Activated T-cell treated with anti-CD3 and anti-CD28 coated beads, Interleukin-2, amount 50 U/mL, for 24 hours (primary cell): ENCODE measurements at regions not wholly inside any gene's neighbourhood (a gene's known extent, or its start where the extent isn't known, plus 50 kb on each side); places are given as distances from the start of the nearest gene placed in this dataset.
"Not testable (repeated sequence)": the region's sequence is repeated elsewhere in the genome, so short reads cannot be mapped to it uniquely, and the experiment has no call there.

Source experiments
- DNase-seq: peaks from one replicate; pipeline ENCODE4 v3.0.0-alpha.2; 2020
- H3K27ac Mint-ChIP-seq: 2 replicates; pipeline ENCODE4 v1.8.0; 2020; ENCODE audit warnings: mild to moderate bottlenecking, mixed read lengths
- H3K27me3 Mint-ChIP-seq: 2 replicates; pipeline ENCODE4 v1.8.0; 2020; ENCODE audit warnings: mixed read lengths
- H3K36me3 Mint-ChIP-seq: 2 replicates; pipeline ENCODE4 v1.8.0; 2020; ENCODE audit warnings: low read depth, mixed read lengths
- H3K4me1 Mint-ChIP-seq: 2 replicates; pipeline ENCODE4 v1.8.0; 2020; ENCODE audit warnings: low read depth, mixed read lengths
- H3K4me3 Mint-ChIP-seq: 2 replicates; pipeline ENCODE4 v1.8.0; 2020; ENCODE audit warnings: mild to moderate bottlenecking, moderate library complexity, mixed read lengths
- H3K9me3 Mint-ChIP-seq: 2 replicates; pipeline ENCODE4 v1.8.0; 2020; ENCODE audit warnings: mixed read lengths

DNA sequence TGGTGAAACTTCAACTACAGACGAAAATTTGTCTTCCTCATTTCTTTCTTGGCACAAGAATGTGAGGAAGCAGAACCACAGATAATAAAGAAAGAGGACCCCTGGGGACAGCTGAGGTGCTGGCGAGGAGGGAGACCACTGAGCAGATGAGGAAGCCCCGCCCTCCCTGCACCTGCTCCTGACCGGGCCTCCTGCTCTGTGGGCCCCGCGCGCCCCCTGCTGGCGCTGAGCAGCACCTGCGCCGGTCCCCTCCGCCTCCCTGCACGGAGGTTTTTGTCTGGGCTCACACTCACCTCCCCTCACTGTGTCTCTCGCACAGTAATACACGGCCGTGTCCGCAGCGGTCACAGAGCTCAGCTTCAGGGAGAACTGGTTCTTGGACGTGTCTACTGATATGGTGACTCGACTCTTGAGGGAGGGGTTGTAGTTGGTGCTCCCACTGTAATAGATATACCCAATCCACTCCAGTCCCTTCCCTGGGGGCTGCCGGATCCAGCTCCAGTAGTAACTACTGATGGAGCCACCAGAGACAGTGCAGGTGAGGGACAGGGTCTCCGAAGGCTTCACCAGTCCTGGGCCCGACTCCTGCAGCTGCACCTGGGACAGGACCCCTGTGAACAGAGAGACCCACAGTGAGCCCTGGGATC is 1100.7 kb downstream of the TMEM121 start:
- not testable (repeated sequence) for H3K9me3 Mint-ChIP-seq, H3K4me3 Mint-ChIP-seq, H3K36me3 Mint-ChIP-seq, H3K27ac Mint-ChIP-seq
- Mint-ChIP-seq H3K4me1 (peaks cover 15% of the 10 kb centered on the region), H3K27me3 (peaks cover 36% of the 10 kb centered on the region)
- peak; percentile 87 for DNase-seq

DNA sequence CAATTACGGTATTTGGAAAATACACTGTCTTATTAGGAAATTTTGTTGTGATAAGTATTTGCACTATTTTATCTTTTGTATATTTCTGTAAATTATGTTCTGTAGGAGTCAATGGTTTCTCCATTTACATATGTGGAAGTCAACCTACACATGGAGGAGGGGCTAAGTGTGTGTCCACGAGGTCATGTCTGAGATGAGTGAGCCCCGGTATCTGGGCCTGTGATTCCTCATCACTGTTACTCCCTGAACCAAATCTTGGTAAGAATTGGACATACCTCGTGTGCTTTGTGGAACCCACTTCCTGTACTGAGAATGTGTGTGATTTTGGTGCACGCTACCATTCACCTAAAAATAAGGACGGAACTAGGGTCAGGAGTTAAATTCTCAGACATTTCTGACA is 1105.5 kb downstream of the TMEM121 start:
- no peak for DNase-seq
- Mint-ChIP-seq H3K4me1 (peaks cover 3% of the 10 kb centered on the region), H3K4me3 (no peak overlapping the region), H3K27me3 (peaks cover 26% of the 10 kb centered on the region), H3K9me3 (no peaks in the 10 kb centered on the region), H3K36me3 (no peaks in the 10 kb centered on the region), H3K27ac (no peak overlapping the region)

DNA sequence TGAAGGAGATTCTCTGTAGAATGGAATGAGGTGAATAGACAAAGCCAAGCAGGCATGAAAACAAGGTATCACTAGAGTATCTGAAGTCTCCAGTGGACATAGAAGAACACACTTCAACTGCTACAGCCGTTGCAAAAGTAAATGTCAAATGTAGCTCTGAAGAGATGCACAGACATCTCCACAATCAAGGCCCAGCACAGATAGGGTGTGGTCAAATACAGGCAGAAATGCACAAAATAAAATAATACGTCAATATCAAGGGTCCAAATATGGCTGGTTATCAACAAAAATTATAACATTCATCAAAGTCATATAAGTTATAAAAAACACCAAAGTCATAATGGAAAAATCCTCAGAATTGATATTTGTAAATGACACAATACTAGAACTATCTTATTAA is 1107.3 kb downstream of the TMEM121 start:
- H3K27ac Mint-ChIP-seq: no peak overlapping the region

DNA sequence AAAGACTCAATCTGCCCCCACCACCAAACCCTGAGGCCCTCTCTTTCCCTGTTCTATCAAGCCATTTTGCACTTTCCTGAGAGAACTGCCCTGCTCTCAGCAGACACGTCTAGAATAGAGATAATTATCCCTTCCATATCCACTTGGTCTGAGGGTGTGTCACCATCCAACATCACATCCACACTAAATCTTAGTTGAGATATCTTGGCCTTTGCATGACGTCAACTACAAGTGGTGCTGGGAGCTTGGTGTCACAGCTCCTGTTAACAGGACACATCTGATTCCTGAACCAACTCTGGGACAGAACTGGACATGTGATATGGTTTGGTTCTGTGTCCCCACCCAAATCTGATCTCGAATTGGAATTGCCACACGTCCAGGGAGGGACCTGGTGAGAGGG is 1109.2 kb downstream of the TMEM121 start:
- H3K9me3 Mint-ChIP-seq: no peaks in the 10 kb centered on the region
- H3K27ac Mint-ChIP-seq: no peak overlapping the region
- no peak for DNase-seq
- H3K4me1 Mint-ChIP-seq: peaks cover 2% of the 10 kb centered on the region
- H3K27me3 Mint-ChIP-seq: peaks cover 16% of the 10 kb centered on the region
- no peak overlapping the region for H3K4me3 Mint-ChIP-seq
- H3K36me3 Mint-ChIP-seq: no peaks in the 10 kb centered on the region

More for the DNA sequence above, 1107.3 kb downstream of the TMEM121 start:
- Mint-ChIP-seq H3K4me1 (peaks cover 1% of the 10 kb centered on the region), H3K27me3 (peaks cover 23% of the 10 kb centered on the region), H3K36me3 (no peaks in the 10 kb centered on the region), H3K9me3 (no peaks in the 10 kb centered on the region), H3K4me3 (no peak overlapping the region)
- no peak for DNase-seq

DNA sequence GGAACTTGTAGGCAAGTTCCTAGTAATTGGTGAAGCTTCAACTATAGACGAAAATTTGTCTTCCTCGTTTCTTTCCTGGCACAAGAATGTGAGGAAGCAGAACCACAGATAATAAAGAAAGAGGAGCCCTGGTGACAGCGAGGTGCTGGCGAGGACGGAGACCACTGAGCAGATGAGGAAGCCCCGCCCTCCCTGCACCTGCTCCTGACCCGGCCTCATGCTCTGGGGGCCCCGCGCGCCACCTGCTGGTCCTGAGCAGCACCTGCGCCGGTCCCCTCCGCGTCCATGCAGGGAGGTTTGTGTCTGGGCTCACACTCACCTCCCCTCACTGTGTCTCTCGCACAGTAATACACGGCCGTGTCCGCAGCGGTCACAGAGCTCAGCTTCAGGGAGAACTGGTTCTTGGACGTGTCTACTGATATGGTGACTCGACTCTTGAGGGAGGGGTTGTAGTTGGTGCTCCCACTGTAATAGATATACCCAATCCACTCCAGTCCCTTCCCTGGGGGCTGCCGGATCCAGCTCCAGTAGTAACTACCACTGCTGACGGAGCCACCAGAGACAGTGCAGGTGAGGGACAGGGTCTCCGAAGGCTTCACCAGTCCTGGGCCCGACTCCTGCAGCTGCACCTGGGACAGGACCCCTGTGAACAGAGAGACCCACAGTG is 1112.5 kb downstream of the TMEM121 start:
- H3K27ac Mint-ChIP-seq, H3K36me3 Mint-ChIP-seq, H3K27me3 Mint-ChIP-seq, H3K4me3 Mint-ChIP-seq, H3K4me1 Mint-ChIP-seq, H3K9me3 Mint-ChIP-seq, DNase-seq: not testable (repeated sequence)

DNA sequence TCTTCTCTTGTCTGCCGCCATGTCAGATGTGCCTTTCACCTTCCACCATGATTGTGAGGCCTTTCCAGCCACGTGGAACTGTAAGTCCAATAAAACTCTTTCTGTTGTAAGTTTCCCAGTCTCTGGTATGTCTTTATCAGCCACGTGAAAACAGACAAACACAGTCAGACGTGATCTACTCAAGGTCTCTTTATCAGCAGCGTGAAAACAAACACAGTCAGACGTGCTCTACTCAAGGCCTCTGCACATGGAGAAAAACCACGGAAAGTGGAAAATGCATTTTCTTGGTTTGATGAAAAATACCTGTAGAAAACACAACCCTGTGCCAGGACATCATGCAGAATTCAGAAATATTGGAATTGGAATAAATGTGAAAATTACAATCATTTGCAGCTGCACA is 1115.7 kb downstream of the TMEM121 start:
- no peak overlapping the region for H3K27ac Mint-ChIP-seq
- no peaks in the 10 kb centered on the region for H3K9me3 Mint-ChIP-seq
- H3K4me1 Mint-ChIP-seq: peaks cover 5% of the 10 kb centered on the region
- H3K36me3 Mint-ChIP-seq: no peaks in the 10 kb centered on the region
- H3K4me3 Mint-ChIP-seq: no peak overlapping the region
- H3K27me3 Mint-ChIP-seq: peaks cover 5% of the 10 kb centered on the region
- DNase-seq: no peak

DNA sequence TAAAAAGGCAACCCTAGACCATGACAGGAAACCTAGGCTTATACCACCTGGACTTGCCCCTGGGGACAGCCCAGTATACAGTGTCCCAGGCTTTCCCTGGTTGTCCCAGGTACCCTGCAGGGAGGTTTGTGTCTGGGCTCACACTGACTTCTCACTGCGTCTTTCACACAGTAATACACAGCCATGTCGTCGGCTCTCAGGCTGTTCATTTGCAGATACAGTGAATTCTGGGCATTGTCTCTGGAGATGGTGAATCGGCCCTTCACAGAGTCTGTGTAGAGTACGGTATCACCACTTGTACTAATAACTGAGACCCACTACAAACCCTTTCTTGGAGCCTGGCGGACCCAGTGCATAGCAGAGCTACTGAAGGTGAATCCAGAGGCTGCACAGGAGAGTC is 1116.6 kb downstream of the TMEM121 start:
- H3K4me1 Mint-ChIP-seq, DNase-seq, H3K4me3 Mint-ChIP-seq, H3K27me3 Mint-ChIP-seq, H3K36me3 Mint-ChIP-seq, H3K27ac Mint-ChIP-seq, H3K9me3 Mint-ChIP-seq: not testable (repeated sequence)

DNA sequence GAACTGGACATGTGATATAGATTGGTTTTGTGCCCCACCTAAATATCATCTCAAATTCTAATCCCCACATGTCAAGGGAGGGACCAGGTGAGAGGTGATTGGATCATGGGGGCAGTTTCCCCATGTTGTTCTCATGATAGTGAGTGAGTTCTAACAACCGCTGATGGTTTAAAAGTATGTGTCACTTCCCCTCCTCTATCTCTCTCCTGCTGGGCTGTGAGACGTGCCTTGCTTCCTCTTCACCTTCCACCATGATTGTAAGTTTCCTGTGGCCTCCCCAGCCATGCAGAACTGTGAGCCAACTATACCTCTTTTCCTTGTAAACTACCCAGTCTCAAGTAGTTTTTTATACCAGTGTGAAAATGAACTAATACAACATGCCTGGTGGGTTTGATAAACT is 1122.5 kb downstream of the TMEM121 start:
- H3K27ac Mint-ChIP-seq: not testable (repeated sequence)

DNA sequence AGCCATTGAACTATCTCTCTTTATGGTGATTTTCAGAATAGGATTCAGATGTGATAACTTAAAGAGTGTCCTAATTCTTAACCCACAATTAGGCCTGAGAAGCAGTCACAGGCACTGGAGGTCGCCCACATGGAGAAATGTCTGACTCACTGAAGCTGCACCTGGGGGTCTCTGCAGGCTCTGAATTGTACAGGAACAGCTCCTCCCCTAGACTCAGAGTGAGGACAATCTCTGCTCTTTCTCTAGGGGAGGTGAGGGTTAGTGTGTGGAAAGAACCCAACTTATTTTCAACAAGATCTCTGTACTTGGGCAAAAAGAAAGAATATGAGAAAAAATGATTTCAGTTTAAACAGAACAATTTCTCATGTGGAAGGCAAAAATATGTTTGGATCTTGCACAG is 1124.6 kb downstream of the TMEM121 start:
- no peaks in the 10 kb centered on the region for H3K36me3 Mint-ChIP-seq
- DNase-seq: no peak
- peaks cover 12% of the 10 kb centered on the region for H3K27me3 Mint-ChIP-seq
- H3K9me3 Mint-ChIP-seq: peaks cover 3% of the 10 kb centered on the region
- peaks cover 7% of the 10 kb centered on the region for H3K4me1 Mint-ChIP-seq
- no peak overlapping the region for H3K4me3 Mint-ChIP-seq
- no peak overlapping the region for H3K27ac Mint-ChIP-seq

More for the DNA sequence above, 1122.5 kb downstream of the TMEM121 start:
- H3K4me3 Mint-ChIP-seq, DNase-seq, H3K36me3 Mint-ChIP-seq, H3K4me1 Mint-ChIP-seq, H3K9me3 Mint-ChIP-seq: not testable (repeated sequence)
- peaks cover 12% of the 10 kb centered on the region for H3K27me3 Mint-ChIP-seq

DNA sequence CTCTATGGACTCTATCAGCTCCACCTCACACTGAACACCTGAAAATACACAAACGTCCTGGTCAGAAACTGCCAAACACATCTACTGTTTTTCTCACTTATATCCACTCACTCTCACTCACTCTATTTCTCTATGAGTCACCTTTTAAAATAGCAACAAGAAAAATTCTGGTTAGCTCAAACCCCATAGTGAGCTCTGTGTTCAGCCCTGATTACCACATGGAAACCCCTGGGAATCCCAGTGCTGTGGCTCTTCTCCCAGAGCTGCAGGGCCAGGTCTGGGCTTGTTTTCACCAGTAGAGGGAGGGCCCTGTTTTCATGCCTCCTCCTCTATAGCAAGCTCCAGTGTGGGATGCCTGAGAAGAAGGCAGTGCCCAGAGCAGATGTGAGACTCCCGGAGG is 1126.1 kb downstream of the TMEM121 start:
- DNase-seq: no peak
- Mint-ChIP-seq H3K4me3 (no peak overlapping the region), H3K4me1 (peaks cover 14% of the 10 kb centered on the region), H3K36me3 (no peaks in the 10 kb centered on the region), H3K27ac (no peak overlapping the region), H3K27me3 (peaks cover 12% of the 10 kb centered on the region), H3K9me3 (peaks cover 3% of the 10 kb centered on the region)

DNA sequence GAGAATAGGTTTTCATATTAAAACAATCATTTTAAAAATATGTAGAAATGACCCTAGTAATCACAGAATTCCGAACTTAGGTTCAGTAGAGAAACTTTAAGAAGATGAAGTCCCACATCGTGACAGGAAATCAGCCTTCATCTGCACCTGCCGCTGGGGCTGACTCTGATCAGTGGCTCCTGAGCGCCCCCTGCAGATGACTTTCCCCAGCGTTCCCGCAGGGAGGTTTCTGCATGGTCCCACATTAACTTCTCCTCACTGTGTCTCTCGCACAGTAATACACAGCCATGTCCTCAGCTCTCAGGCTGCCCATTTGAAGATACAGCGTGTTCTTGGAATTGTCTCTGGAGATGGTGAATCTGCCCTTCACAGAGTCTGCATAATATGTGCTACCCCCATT is 1131.1 kb downstream of the TMEM121 start:
- H3K36me3 Mint-ChIP-seq: no peaks in the 10 kb centered on the region
- DNase-seq: peak; percentile 75
- H3K4me1 Mint-ChIP-seq: peaks cover 28% of the 10 kb centered on the region
- no peaks in the 10 kb centered on the region for H3K9me3 Mint-ChIP-seq
- H3K4me3 Mint-ChIP-seq: no peak overlapping the region
- H3K27me3 Mint-ChIP-seq: peaks cover 2% of the 10 kb centered on the region
- H3K27ac Mint-ChIP-seq: no peak overlapping the region

DNA sequence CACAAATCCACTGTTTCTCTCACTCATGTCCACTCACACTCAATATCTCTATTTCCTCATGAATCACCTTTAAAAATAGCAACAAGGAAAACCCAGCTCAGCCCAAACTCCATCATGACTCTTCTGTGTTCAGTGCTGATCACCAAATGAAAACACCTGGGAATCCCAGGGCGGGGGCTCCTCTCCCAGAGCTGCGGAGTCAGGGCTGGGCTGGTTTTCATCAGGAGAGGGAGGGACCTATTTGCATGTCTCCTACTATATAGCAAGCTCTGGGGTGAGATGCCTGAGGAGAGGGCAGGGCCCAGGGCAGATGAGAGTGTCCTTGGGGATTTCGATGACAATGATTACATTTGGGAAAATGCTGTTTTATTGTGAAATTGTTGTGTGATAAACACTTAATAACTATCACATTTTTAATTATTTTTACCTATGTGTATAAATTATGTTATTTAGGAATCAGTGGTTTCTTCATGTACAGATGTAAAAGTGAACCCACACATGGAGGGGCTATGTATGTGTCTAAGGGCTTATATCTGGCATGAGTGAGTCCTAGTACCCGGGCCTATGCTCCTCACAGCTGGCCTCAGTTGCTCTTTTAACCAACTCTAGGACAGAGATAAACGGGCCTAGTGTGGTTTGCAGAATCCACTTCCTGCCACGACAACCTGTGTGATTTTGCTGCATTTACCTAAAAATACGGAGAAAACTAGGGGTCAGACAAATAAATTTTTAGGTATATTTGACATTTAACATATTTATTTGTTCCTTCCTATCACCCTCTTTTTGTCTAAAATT is 1131.9 kb downstream of the TMEM121 start:
- DNase-seq, H3K27ac Mint-ChIP-seq, H3K27me3 Mint-ChIP-seq, H3K9me3 Mint-ChIP-seq, H3K36me3 Mint-ChIP-seq, H3K4me3 Mint-ChIP-seq: not testable (repeated sequence)
- peaks cover 33% of the 10 kb centered on the region for H3K4me1 Mint-ChIP-seq

DNA sequence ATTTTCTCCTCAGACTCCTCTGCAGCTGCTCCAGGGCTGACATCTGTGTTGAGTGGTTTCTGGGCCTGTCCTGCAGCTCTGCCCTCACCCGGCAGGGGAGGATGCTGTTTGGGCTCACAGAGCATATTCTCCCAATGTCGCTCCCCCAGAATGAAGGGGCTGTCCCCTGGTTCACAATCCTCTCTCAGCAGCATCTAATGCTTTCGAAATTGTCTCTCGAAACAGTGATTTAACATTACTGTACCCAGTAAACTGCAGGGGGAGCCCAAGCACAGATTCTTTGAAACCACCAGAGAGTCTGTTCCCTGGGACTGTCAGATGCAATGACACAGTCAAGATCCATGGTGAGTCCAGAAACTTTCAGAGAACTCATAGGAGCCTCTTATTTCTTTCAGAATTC is 1135.2 kb downstream of the TMEM121 start:
- not testable (repeated sequence) for H3K27me3 Mint-ChIP-seq, H3K27ac Mint-ChIP-seq, H3K9me3 Mint-ChIP-seq, H3K4me3 Mint-ChIP-seq, H3K36me3 Mint-ChIP-seq
- H3K4me1 Mint-ChIP-seq: peaks cover 44% of the 10 kb centered on the region
- peak; percentile 50 for DNase-seq

DNA sequence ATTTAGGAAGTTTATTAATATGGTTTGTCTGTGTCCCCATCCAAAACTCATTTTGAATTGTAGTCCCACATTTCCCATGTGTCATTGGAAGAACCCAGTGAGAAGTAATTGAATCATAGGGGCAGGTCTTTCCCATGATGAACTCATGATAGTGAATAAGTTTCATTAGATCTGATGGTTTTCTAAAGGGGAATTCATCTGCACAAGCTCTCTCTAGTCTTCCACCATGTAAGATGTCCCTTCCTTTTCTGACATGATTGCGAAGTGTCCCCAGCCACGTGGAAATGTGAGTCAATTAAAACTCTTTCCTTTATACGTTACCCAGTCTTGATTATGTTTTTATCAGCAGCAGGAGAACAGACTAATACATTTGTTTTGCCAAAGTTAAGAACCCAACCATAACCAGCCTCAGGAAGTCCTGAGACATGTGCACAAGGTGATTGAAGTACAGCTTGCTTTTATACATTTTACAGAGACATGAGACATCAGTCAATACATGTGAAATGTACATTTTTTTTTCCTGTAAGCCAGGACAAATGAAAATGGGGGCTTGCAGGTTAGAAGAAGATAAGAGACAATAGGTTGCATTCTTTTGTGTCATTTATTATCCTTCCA is 1136.7 kb downstream of the TMEM121 start:
- peaks cover 32% of the 10 kb centered on the region for H3K4me1 Mint-ChIP-seq
- peak overlapping the region; percentile 46 for H3K27ac Mint-ChIP-seq
- H3K36me3 Mint-ChIP-seq: no peaks in the 10 kb centered on the region
- H3K4me3 Mint-ChIP-seq: no peak overlapping the region
- peaks cover 2% of the 10 kb centered on the region for H3K9me3 Mint-ChIP-seq
- no peak for DNase-seq
- H3K27me3 Mint-ChIP-seq: peaks cover 4% of the 10 kb centered on the region
